ENCODE measurements at regions not wholly inside any gene's neighbourhood (a gene's known extent, or its start where the extent isn't known, plus 50 kb on each side); places are given as distances from the start of the nearest gene placed in this dataset.

GRCh38 chr13:39820606-39821005 is 165.1 kb downstream of the COG6 start:
- Histone ChIP-seq H3K27ac (ENCODE audit: low read depth, low read length) (no peak overlapping the region), H3K79me2 (ENCODE audit: insufficient read depth, low read length) (no peaks in the 10 kb centered on the region), H3K9ac (ENCODE audit: low read length) (no peak overlapping the region), H3K4me3 (ENCODE audit: insufficient read depth, low read length, poor library complexity, severe bottlenecking) (no peak overlapping the region), H4K20me1 (ENCODE audit: low read depth, low read length) (no peaks in the 10 kb centered on the region), H3K36me3 (ENCODE audit: low read length) (no peaks in the 10 kb centered on the region), H3F3A (ENCODE audit: insufficient read depth) (no peaks in the 10 kb centered on the region), H3K9me2 (replicated peaks; ENCODE audit: insufficient read depth, low read length) (no peaks in the 10 kb centered on the region), H3K9me3 (ENCODE audit: insufficient read depth, low read length) (no peaks in the 10 kb centered on the region), H2AFZ (ENCODE audit: low read depth, low read length, severe bottlenecking) (no peak overlapping the region), H3K27me3 (ENCODE audit: low read length) (no peaks in the 10 kb centered on the region), H3K4me2 (ENCODE audit: low read depth, low read length, poor library complexity, severe bottlenecking) (no peak overlapping the region)
- TF ChIP-seq EZH2phosphoT487 (conservative IDR thresholded peaks at IDR 0.05; ENCODE audit: low read length) (no peak), CTCF (IDR thresholded peaks at IDR 0.05; ENCODE audit: insufficient read depth, low read length, poor library complexity, severe bottlenecking) (no peak)

DNA sequence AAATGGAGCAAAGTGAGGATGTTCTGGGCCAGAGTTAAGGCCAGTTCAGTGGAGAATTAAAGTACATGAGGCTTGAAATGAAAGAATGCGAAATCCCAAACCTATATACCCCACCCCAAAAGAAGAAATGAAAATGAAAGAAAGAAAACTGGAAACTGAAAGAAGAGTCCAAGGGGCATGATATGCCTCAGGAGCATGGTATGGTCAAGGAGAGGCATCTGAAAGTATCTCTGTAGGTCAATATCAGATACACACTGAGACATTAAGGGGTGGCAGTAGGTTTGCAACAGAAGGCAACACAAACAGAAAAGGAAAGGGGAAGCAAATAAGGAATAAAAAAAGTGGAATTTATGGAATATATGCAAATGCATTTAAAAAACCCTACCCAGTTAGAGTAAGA is 166.5 kb downstream of the COG6 start:
- no peaks in the 10 kb centered on the region for H3K9me2 ChIP-seq (replicated peaks; ENCODE audit: insufficient read depth, low read length)
- H3K9ac ChIP-seq (ENCODE audit: low read length), result no peak overlapping the region
- H3F3A ChIP-seq (ENCODE audit: insufficient read depth), result no peaks in the 10 kb centered on the region
- no peaks in the 10 kb centered on the region for H4K20me1 ChIP-seq (ENCODE audit: low read depth, low read length)
- no peak overlapping the region for H3K4me2 ChIP-seq (ENCODE audit: low read depth, low read length, poor library complexity, severe bottlenecking)
- TF ChIP-seq EZH2phosphoT487 (conservative IDR thresholded peaks at IDR 0.05; ENCODE audit: low read length) (no peak), CTCF (IDR thresholded peaks at IDR 0.05; ENCODE audit: insufficient read depth, low read length, poor library complexity, severe bottlenecking) (no peak)
- no peak overlapping the region for H3K27ac ChIP-seq (ENCODE audit: low read depth, low read length)
- H3K9me3 ChIP-seq (ENCODE audit: insufficient read depth, low read length), result no peaks in the 10 kb centered on the region
- no peaks in the 10 kb centered on the region for H3K27me3 ChIP-seq (ENCODE audit: low read length)
- H2AFZ ChIP-seq (ENCODE audit: low read depth, low read length, severe bottlenecking), result no peak overlapping the region
- H3K79me2 ChIP-seq (ENCODE audit: insufficient read depth, low read length), result no peaks in the 10 kb centered on the region
- H3K4me3 ChIP-seq (ENCODE audit: insufficient read depth, low read length, poor library complexity, severe bottlenecking), result no peak overlapping the region
- no peaks in the 10 kb centered on the region for H3K36me3 ChIP-seq (ENCODE audit: low read length)

- Histone ChIP-seq H3K79me2 (ENCODE audit: insufficient read depth, low read length) (no peaks in the 10 kb centered on the region), H3K27ac (ENCODE audit: low read depth, low read length) (no peak overlapping the region), H3F3A (ENCODE audit: insufficient read depth) (no peaks in the 10 kb centered on the region), H3K9me2 (replicated peaks; ENCODE audit: insufficient read depth, low read length) (no peaks in the 10 kb centered on the region), H3K4me2 (ENCODE audit: low read depth, low read length, poor library complexity, severe bottlenecking) (no peak overlapping the region), H3K36me3 (ENCODE audit: low read length) (no peaks in the 10 kb centered on the region), H3K4me3 (ENCODE audit: insufficient read depth, low read length, poor library complexity, severe bottlenecking) (no peak overlapping the region), H2AFZ (ENCODE audit: low read depth, low read length, severe bottlenecking) (no peak overlapping the region), H3K9ac (ENCODE audit: low read length) (no peak overlapping the region), H4K20me1 (ENCODE audit: low read depth, low read length) (no peaks in the 10 kb centered on the region), H3K9me3 (ENCODE audit: insufficient read depth, low read length) (no peaks in the 10 kb centered on the region), H3K27me3 (ENCODE audit: low read length) (no peaks in the 10 kb centered on the region)
- no peak for TF ChIP-seq EZH2phosphoT487 (conservative IDR thresholded peaks at IDR 0.05; ENCODE audit: low read length)
- no peak for TF ChIP-seq CTCF (IDR thresholded peaks at IDR 0.05; ENCODE audit: insufficient read depth, low read length, poor library complexity, severe bottlenecking)
Measured at GRCh38 chr13:39822437-39822836, 167.0 kb downstream of the COG6 start.

Measured in SU-DHL-6 (cell line).